G401 (cell line): ENCODE measurements at regions not wholly inside any gene's neighbourhood (a gene's known extent, or its start where the extent isn't known, plus 50 kb on each side); places are given as distances from the start of the nearest gene placed in this dataset.
"Not testable (repeated sequence)": the region's sequence is repeated elsewhere in the genome, so short reads cannot be mapped to it uniquely, and the experiment has no call there.

Experiments
- DNase-seq: peaks from one replicate; pipeline ENCODE4 v3.0.0-alpha.2; 2015; ENCODE audit warnings: low spot score
- in situ Hi-C: cut with HindIII; loops from 2 replicates; pipeline ENCODE4 v1.10.0; 2016; ENCODE audit warnings: low sequenced_read_pairs, mixed read lengths

- in situ Hi-C loops = no loop called here
- DNase-seq = no peak
Observed at GRCh38 chr11:45382133-45382878, 96.2 kb upstream of the SYT13 start.

GRCh38 chr11:45379162-45379863 is 93.2 kb upstream of the SYT13 start:
- DNase-seq = no peak

GRCh38 chr11:45378516-45378915 is 92.4 kb upstream of the SYT13 start:
- in situ Hi-C loops = no loop called here
- DNase-seq = no peak

More at GRCh38 chr11:45379162-45379863, 93.2 kb upstream of the SYT13 start:
- in situ Hi-C loops = no loop called here

- no peak for DNase-seq
- in situ Hi-C loops = no loop called here
Observed at GRCh38 chr11:45374653-45375059, 88.5 kb upstream of the SYT13 start.

- in situ Hi-C loops = no loop called here
Observed at GRCh38 chr11:45374130-45374529, 88.0 kb upstream of the SYT13 start.

GRCh38 chr11:45373506-45374035 is 87.4 kb upstream of the SYT13 start:
- in situ Hi-C loops = no loop called here
- no peak for DNase-seq

More at GRCh38 chr11:45374130-45374529, 88.0 kb upstream of the SYT13 start:
- no peak for DNase-seq

- in situ Hi-C loops, DNase-seq: not testable (repeated sequence)
Observed at GRCh38 chr11:45372414-45372813, 86.3 kb upstream of the SYT13 start.

- peak; percentile 87 for DNase-seq
- in situ Hi-C loops = no loop called here
Observed at GRCh38 chr11:45371251-45372115, 85.3 kb upstream of the SYT13 start.

GRCh38 chr11:45369313-45369712 is 83.2 kb upstream of the SYT13 start:
- in situ Hi-C loops = no loop called here
- DNase-seq = no peak

- DNase-seq = no peak
- in situ Hi-C loops = no loop called here
Observed at GRCh38 chr11:45368697-45369096, 82.6 kb upstream of the SYT13 start.

- in situ Hi-C loops = no loop called here
- no peak for DNase-seq
Observed at GRCh38 chr11:45366619-45367190, 80.6 kb upstream of the SYT13 start.

- DNase-seq = peak; percentile 5
- in situ Hi-C loops = no loop called here
Observed at GRCh38 chr11:45365961-45366618, 79.9 kb upstream of the SYT13 start.

- in situ Hi-C loops = no loop called here
- no peak for DNase-seq
Observed at GRCh38 chr11:45362636-45363035, 76.5 kb upstream of the SYT13 start.

- in situ Hi-C loops = no loop called here
- no peak for DNase-seq
Observed at GRCh38 chr11:45361551-45361950, 75.4 kb upstream of the SYT13 start.

- DNase-seq = no peak
- in situ Hi-C loops = no loop called here
Observed at GRCh38 chr11:45355706-45356041, 69.5 kb upstream of the SYT13 start.

GRCh38 chr11:45354976-45355705 is 69.0 kb upstream of the SYT13 start:
- in situ Hi-C loops = no loop called here
- DNase-seq = peak; percentile 88

- in situ Hi-C loops = loop anchor here (25.0 kb wide), 1 partner anchor 236 kb away; no protein-coding TSS in a partner anchor
- DNase-seq = no peak
Observed at GRCh38 chr11:45348729-45349128, 62.6 kb upstream of the SYT13 start.
